ENCODE measurements at regions not wholly inside any gene's neighbourhood (a gene's known extent, or its start where the extent isn't known, plus 50 kb on each side); places are given as distances from the start of the nearest gene placed in this dataset.

DNA sequence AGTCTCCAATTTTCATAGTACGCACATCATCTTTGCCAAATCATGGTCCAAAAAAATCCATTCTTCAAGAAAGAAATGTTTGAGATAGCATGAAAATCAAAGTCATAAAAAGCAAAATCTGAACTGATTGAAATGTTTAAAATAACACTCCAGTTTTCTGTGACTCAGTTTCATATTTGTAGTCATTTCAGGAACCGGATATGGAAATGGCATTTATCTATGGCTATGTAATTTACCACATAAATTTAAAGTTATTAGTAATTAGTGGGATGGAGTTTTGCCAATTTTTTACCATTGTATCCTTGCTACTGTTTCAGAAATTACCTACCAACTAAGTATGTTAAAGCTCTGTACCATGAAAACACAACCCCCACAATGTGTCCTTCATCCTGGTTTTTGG, 456.6 kb upstream of the ACVR2A start:
- no peak for FAIRE-seq

DNA sequence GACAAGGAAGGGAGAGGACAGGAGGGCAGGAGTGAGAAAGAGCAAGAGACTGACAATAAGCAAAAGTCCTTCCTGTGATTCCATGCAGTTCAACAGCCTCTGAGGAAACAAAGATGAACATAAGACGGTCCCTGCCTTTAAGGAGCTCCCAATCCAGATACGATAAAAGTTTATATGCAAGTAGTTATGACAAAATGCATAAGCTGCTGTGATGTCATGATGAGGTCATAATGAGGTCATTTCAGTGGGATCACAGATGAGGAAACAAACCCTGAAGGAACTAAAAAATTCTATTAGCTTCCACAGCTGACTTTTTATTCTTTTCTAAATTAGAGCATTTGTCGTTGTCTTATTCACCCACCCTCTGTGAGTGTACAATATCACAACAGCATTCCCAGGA, 458.5 kb upstream of the ACVR2A start:
- DNase-seq (ENCODE audit: low spot score in 2 of 2), result no peak

More for the DNA sequence above, 456.6 kb upstream of the ACVR2A start:
- DNase-seq (ENCODE audit: low spot score in 2 of 2), result no peak

GRCh38 chr2:147385600-147385999, 459.2 kb upstream of the ACVR2A start:
- no peak for DNase-seq (ENCODE audit: low spot score in 2 of 2)
- no peak for FAIRE-seq

More for the DNA sequence above, 458.5 kb upstream of the ACVR2A start:
- no peak for FAIRE-seq

DNA sequence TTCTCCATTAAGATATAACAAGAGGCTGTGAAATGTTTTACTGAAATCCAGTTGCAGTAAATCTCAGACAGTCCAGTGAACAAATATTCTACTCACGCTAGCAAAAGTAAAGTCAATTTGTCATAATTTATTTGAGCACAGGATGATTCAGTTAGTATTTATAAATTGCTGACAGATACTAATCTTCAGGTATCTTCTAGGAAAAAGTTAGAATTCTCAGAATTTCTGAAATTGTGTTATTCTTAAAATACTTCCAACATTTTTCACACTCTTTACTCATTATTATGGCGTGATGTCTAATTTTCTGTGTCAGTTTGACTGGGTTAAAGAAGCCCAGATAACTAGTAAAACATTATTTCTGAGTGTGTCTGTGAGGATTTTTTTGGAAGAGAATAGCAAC, 460.2 kb upstream of the ACVR2A start:
- FAIRE-seq (no peak), DNase-seq (ENCODE audit: low spot score in 2 of 2) (no peak)

- FAIRE-seq (no peak), DNase-seq (ENCODE audit: low spot score in 2 of 2) (no peak)
Measured at GRCh38 chr2:147382322-147382948, 462.4 kb upstream of the ACVR2A start.

- DNase-seq (ENCODE audit: low spot score in 2 of 2) (no peak), FAIRE-seq (no peak)
Measured at GRCh38 chr2:147378403-147378802, 466.4 kb upstream of the ACVR2A start.

GRCh38 chr2:147375073-147375472, 469.8 kb upstream of the ACVR2A start:
- DNase-seq (ENCODE audit: low spot score in 2 of 2), result no peak
- FAIRE-seq, result no peak

DNA sequence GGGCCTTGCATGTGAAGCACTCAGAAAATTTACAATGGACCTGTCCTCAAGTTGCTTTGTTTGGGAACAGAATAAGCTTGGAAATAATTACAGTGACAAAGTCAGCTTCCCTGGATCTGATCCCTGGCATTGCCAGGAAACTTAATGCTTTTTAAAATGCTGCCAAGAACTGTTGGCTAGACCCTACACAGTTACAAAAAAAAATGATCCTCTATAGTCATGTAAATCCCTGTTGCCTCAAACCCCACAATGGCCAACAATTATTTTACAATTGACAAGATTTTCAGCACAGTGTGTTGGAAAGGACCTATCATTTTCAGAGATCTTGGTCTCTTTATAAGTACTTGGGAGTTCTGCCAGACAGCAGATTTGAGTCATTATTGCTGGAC, 470.4 kb upstream of the ACVR2A start:
- FAIRE-seq, result no peak

DNA sequence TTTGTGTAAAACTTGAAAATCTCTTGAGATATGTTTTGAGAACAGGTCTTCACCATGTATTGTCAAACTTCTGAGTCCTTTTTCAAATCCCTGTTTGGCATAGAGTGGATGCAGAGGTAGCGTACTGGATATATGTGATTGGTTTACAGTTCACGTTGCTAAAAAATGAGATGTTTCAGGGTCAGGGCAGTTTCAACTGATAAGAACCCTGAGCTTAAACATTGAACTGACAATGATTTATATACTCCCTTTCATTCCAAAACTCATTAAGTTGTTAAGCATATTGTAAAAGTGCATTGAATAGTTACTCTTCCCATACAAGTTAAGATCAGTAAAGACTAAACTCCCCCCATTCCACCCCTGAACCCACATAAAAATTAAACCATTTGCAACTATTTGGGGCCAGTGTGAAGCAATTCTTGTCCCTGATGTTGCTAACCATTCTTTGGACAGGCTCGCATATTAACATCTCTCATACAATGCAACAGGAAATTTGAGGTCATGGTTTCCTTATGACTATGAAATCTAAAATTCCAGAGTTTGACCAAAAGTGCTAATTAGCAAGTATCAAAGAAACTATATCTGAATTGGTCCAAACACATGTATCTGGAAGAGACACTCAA, 470.9 kb upstream of the ACVR2A start:
- DNase-seq (ENCODE audit: low spot score in 2 of 2), result no peak

More for the DNA sequence above, 470.4 kb upstream of the ACVR2A start:
- DNase-seq (ENCODE audit: low spot score in 2 of 2), result no peak

GRCh38 chr2:147368306-147368705, 476.5 kb upstream of the ACVR2A start:
- DNase-seq (ENCODE audit: low spot score in 2 of 2) (no peak), FAIRE-seq (no peak)

More for the DNA sequence above, 470.9 kb upstream of the ACVR2A start:
- FAIRE-seq, result no peak

DNA sequence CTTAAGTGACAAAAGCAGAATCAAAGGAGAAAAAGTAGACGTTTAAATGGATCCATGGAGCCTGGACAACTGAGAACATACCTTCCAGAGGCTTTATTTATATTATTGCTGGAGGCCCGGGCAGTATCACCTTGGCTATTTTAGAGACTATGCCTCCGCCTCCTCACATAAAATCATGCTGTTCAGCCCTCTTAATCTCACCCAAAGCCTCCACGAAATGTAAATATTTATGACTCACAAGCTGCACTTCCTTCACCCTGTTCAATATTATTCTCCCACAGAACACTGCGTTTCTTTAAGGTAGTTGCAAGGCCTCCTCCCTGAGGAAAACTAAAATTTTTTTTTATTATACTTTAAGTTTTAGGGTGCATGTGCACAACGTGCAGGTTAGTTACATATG, 478.6 kb upstream of the ACVR2A start:
- DNase-seq (ENCODE audit: low spot score in 2 of 2), result no peak
- FAIRE-seq, result no peak

DNA sequence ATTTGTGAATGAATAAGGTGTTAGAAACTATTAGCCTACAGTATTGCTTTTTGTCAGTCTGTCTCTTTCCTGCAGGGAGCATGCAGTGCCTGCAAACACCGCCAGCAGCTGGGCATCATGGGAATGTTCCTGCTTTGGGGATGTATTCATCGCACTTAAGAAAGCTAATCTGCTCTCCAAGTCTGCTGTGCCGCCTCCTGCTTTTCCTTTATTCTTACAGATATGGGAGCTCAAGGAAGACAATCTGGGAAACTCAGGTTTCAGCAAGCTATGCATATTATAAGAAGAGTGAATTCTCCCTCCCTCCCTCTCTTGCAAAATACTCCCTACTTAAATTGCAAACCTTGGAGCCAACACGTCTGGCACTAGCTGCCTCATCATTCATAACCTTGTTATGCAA, 479.2 kb upstream of the ACVR2A start:
- DNase-seq (ENCODE audit: low spot score in 2 of 2), result no peak
- no peak for FAIRE-seq

GRCh38 chr2:147364597-147364996, 480.2 kb upstream of the ACVR2A start:
- no peak for FAIRE-seq
- no peak for DNase-seq (ENCODE audit: low spot score in 2 of 2)

DNA sequence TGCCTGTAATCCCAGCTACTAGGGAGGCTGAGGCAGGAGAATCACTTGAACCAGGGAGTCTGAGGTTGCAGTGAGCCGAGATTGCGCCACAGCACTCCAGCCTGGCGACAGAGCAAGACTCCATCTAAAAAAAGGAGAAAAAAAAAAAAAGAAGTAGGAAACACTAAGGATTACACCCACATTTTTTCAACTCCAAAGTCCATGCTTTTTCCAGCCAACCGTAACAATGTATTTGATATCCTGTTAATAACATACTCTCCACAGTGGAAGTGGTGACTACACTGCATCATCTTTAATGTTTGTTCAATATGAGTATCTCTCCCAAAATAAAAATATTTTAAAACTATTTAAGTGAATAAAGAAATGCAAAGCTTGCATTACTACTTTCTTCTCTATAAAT, 481.6 kb upstream of the ACVR2A start:
- FAIRE-seq, result no peak
- no peak for DNase-seq (ENCODE audit: low spot score in 2 of 2)

GRCh38 chr2:147358375-147358774, 486.5 kb upstream of the ACVR2A start:
- no peak for FAIRE-seq

GRCh38 chr2:147356157-147356556, 488.7 kb upstream of the ACVR2A start:
- FAIRE-seq (no peak), DNase-seq (ENCODE audit: low spot score in 2 of 2) (no peak)

More at GRCh38 chr2:147358375-147358774, 486.5 kb upstream of the ACVR2A start:
- no peak for DNase-seq (ENCODE audit: low spot score in 2 of 2)

DNA sequence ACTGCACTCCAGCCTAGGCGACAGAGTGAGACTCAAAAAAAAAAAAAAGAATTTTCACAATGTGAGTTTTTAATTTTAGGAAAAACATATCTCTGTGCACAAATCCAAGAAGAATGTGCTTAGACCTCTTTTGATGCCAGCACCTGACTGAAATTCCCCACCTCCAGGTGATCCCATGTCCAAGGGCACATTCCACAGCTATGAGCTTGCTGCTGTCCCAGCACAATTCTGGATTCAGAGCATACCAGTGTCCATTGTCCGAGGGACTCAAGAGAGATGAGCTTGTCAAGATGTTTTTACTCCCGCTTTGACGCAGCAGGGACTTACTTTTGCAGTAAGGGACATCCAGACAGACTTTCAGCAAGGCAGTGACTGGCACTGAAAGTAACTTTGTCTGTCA, 489.1 kb upstream of the ACVR2A start:
- DNase-seq (ENCODE audit: low spot score in 2 of 2) (no peak), FAIRE-seq (no peak)

DNA sequence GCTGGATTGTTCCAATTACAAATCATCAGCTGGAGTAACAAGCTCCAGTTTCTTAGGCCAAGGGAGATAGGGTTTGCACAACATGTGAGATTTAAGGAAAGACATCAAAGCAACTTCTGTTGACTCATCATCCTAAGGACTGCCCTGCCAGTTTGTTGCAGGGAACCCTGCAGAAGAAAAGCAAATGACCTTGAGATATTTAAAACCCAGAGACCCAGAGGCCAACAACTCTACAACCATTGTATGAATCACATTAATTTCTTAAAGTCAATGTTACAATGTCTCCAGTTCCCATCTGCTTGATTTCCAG, 491.8 kb upstream of the ACVR2A start:
- FAIRE-seq (no peak), DNase-seq (ENCODE audit: low spot score in 2 of 2) (no peak)

DNA sequence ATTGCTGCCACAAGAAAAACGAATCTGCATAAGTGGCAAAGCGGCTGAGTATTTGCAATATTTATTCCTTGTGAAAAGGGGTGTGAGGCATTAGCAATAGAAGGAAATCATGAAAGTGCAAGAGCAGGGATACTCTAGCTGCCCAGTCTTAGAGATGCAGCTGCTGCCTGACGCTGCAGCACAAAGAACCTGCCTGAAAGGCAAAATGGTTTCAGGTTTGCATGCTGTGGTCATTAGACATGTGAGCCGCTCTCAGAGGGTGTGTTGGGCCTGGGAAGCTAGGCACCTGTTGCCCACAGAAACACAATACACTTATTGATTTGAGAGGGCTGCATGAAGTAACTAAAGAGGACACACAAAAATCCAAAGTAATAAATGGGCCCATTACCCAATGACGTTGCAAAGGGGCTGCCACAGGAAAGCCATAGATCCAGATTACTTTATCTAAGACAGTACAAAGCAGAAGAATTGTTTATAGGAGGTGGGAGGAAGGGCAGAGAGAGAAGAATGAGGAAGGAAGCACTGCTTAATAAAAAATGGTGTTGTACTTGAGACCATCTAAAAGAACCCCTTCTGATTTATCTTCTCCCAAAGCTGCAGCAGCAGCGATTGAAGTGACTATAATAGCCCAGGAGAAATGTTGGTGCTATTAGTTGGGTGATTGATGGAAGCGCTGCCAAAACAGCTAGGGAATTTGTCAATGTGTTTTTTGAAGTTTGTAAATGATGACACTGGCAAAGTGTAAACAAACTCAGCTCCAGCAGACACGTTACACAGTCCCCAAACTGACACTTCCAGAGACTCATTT, 492.4 kb upstream of the ACVR2A start:
- FAIRE-seq, result no peak
- DNase-seq (ENCODE audit: low spot score in 2 of 2), result no peak

- FAIRE-seq (no peak), DNase-seq (ENCODE audit: low spot score in 2 of 2) (no peak)
Measured at GRCh38 chr2:147351784-147352183, 493.0 kb upstream of the ACVR2A start.

- FAIRE-seq (no peak), DNase-seq (ENCODE audit: low spot score in 2 of 2) (no peak)
Measured at GRCh38 chr2:147348931-147349555, 495.8 kb upstream of the ACVR2A start.
